ENCODE measurements at regions not wholly inside any gene's neighbourhood (a gene's known extent, or its start where the extent isn't known, plus 50 kb on each side); places are given as distances from the start of the nearest gene placed in this dataset.

GRCh38 chr2:143907801-143908200 lies 612.1 kb downstream of the ZEB2 start (continued):
- TF ChIP-seq, protein P1, sequence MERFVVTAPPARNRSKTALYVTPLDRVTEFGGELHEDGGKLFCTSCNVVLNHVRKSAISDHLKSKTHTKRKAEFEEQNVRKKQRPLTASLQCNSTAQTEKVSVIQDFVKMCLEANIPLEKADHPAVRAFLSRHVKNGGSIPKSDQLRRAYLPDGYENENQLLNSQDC (CRISPR knock-in tag; IDR thresholded peaks at IDR 0.05), result no peak
- TF ChIP-seq POLR2AphosphoS5 (IDR thresholded peaks at IDR 0.05; ENCODE audit: control insufficient read depth, insufficient read depth, low read depth, low read length) (no peak), POLR2G (IDR thresholded peaks at IDR 0.05; ENCODE audit: low read depth, low read length) (no peak), SRSF3 (IDR thresholded peaks at IDR 0.05; ENCODE audit: insufficient read depth, low read length) (no peak), GATAD2B (IDR thresholded peaks at IDR 0.05; ENCODE audit: borderline replicate concordance) (no peak), FOXP1 (CRISPR knock-in tag; IDR thresholded peaks at IDR 0.05) (no peak), MBD2 (IDR thresholded peaks at IDR 0.05; ENCODE audit: borderline replicate concordance, low read depth) (no peak), BRD9 (IDR thresholded peaks at IDR 0.05; ENCODE audit: low read depth, partially characterized antibody) (no peak)
- TF ChIP-seq, protein P2, sequence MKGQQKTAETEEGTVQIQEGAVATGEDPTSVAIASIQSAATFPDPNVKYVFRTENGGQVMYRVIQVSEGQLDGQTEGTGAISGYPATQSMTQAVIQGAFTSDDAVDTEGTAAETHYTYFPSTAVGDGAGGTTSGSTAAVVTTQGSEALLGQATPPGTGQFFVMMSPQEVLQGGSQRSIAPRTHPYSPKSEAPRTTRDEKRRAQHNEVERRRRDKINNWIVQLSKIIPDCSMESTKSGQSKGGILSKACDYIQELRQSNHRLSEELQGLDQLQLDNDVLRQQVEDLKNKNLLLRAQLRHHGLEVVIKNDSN (CRISPR knock-in tag; IDR thresholded peaks at IDR 0.05), result no peak

- no peaks in the 10 kb centered on the region for H3K9me3 ChIP-seq (replicated peaks; ENCODE audit: control insufficient read depth, insufficient read depth, low read depth, low read length)
- no peak overlapping the region for H3K4me3 ChIP-seq
- no peaks in the 10 kb centered on the region for H3K9me1 ChIP-seq (ENCODE audit: control insufficient read depth, insufficient read depth, low read length)
- H3K4me1 ChIP-seq (replicated peaks in 1 of 2; ENCODE audit: control insufficient read depth in 2 of 2, insufficient read depth in 2 of 2, low read length in 2 of 2), result no peaks in the 10 kb centered on the region
- BruUV-seq (replicated peaks), result no TSS peak
- ChIA-PET CTCF (ENCODE audit: low intra/inter-chr PET ratio) (no interaction called here), POLR2A (no interaction called here)
- intact Hi-C loops (cut with micrococcal nuclease) (no loop called here), in situ Hi-C loops (cut with MboI) (no loop called here)
- H2AFZ ChIP-seq (ENCODE audit: low read depth, low read length), result no peak overlapping the region
- H3K27me3 ChIP-seq (ENCODE audit: control insufficient read depth in 2 of 2, insufficient read depth in 2 of 2, low read length in 2 of 2), result no peaks in the 10 kb centered on the region
- no peak for FAIRE-seq
- 64% methylated on average over 4 of the region's 4 CpGs for WGBS (ENCODE audit: insufficient coverage, low coverage, missing lambda C conversion rate)
- ATAC-seq, result no peak
- no peak overlapping the region for H3K9ac ChIP-seq (ENCODE audit: insufficient read depth in 1 of 2, low read depth in 2 of 2, low read length in 2 of 2)
- H3K27ac ChIP-seq (ENCODE audit: extremely low read depth, low read depth, low read length), result no peak overlapping the region
- DNase-seq (ENCODE audit: extremely low read depth in 1 of 4, low spot score in 3 of 4), result no peak
- H3K79me2 ChIP-seq (ENCODE audit: control insufficient read depth, insufficient read depth, low read length), result no peaks in the 10 kb centered on the region
- H3K36me3 ChIP-seq (ENCODE audit: control insufficient read depth, insufficient read depth, low read length), result no peaks in the 10 kb centered on the region
- H3K4me2 ChIP-seq (ENCODE audit: insufficient read depth, low read length), result no peak overlapping the region
- no peaks in the 10 kb centered on the region for H4K20me1 ChIP-seq (replicated peaks; ENCODE audit: control insufficient read depth, insufficient read depth, low read length)
- TF ChIP-seq ZBTB43 (CRISPR knock-in tag; IDR thresholded peaks at IDR 0.05), result no peak
- TF ChIP-seq NR1H2 (CRISPR knock-in tag; IDR thresholded peaks at IDR 0.05), result no peak
- no peak for TF ChIP-seq ZKSCAN8 (CRISPR knock-in tag; IDR thresholded peaks at IDR 0.05)
- TF ChIP-seq ZNF551 (CRISPR knock-in tag; IDR thresholded peaks at IDR 0.05), result no peak
- no peak for TF ChIP-seq ETV1 (tag; conservative IDR thresholded peaks at IDR 0.05; ENCODE audit: low read depth)
- no peak for TF ChIP-seq TAF15 (IDR thresholded peaks at IDR 0.05; ENCODE audit: low read depth, low read length)
- TF ChIP-seq GATAD2A (IDR thresholded peaks at IDR 0.05), result no peak
- TF ChIP-seq PBX2 (CRISPR knock-in tag; IDR thresholded peaks at IDR 0.05; ENCODE audit: low read depth), result no peak
- no peak for TF ChIP-seq PBX2 (tag; conservative IDR thresholded peaks at IDR 0.05; ENCODE audit: low read depth)
- TF ChIP-seq MBD2 (IDR thresholded peaks at IDR 0.05; ENCODE audit: borderline replicate concordance, low read depth), result no peak
- no peak for TF ChIP-seq ZKSCAN1 (IDR thresholded peaks at IDR 0.05; ENCODE audit: low read depth, low read length)
Measured at GRCh38 chr2:143906850-143907249, 613.1 kb downstream of the ZEB2 start.
